PC-9 (cell line): ENCODE measurements at regions not wholly inside any gene's neighbourhood (a gene's known extent, or its start where the extent isn't known, plus 50 kb on each side); places are given as distances from the start of the nearest gene placed in this dataset.

ENCODE experiments used
- BruUV-seq: library from RNA; stranded (reverse); fragments of 400-500 nt; replicated peaks from 2 replicates; lab custom pipeline; 2021; lab: Mats Ljungman, UMichigan
- CTCF ChIA-PET: fragments of 300-600 bp; sonication (Branson Sonifier 250); formaldehyde crosslinking; loops from one replicate; lab custom pipeline; 2022; ENCODE audit warnings: antibody characterized with exemption; lab: Charles Lee
- POLR2A ChIA-PET: fragments of 300-600 bp; sonication (Branson Sonifier 250); formaldehyde crosslinking; loops from one replicate; lab custom pipeline; 2022; ENCODE audit warnings: antibody characterized with exemption; ENCODE audit not compliant: unreplicated experiment; lab: Charles Lee
- DNase-seq, 2 experiments: peaks; one replicate each; pipeline versions ENCODE4 v3.0.0 to v3.0.0-alpha.2; 2015 to 2022; ENCODE audit warnings: mixed read lengths in 1 of 2
- H2AFZ ChIP-seq: fragments of 200-600 bp; sonication (generic); 2 replicates; pipeline ENCODE4 v1.8.1; 2017; ENCODE audit warnings: antibody characterized with exemption
- H3F3A ChIP-seq: fragments of 200-600 bp; sonication (generic); 2 replicates; pipeline ENCODE4 v1.8.1; 2017; ENCODE audit warnings: antibody characterized with exemption, mild to moderate bottlenecking, low read depth; ENCODE audit not compliant: insufficient read depth
- H3K27ac ChIP-seq: fragments of 200-600 bp; sonication (generic); 2 replicates; pipeline ENCODE4 v1.6.1; 2016; ENCODE audit warnings: mixed run types
- H3K27me3 ChIP-seq: fragments of 200-600 bp; sonication (generic); 2 replicates; pipeline ENCODE4 v1.6.1; 2016; ENCODE audit warnings: low read depth, mixed run types; ENCODE audit not compliant: insufficient read depth
- H3K36me3 ChIP-seq: fragments of 200-600 bp; sonication (generic); 2 replicates; pipeline ENCODE4 v1.6.1; 2016; ENCODE audit warnings: low read depth, mixed run types
- H3K4me1 ChIP-seq: fragments of 200-600 bp; sonication (generic); replicated peaks from 2 replicates; pipeline ENCODE4 v1.6.1; 2016; ENCODE audit warnings: mixed run types; ENCODE audit not compliant: insufficient read depth
- H3K4me2 ChIP-seq: fragments of 200-600 bp; sonication (generic); 2 replicates; pipeline ENCODE4 v1.6.1; 2017; ENCODE audit warnings: mixed run types
- H3K4me3 ChIP-seq: fragments of 200-600 bp; sonication (generic); 2 replicates; pipeline ENCODE4 v1.6.1; 2016; ENCODE audit warnings: mixed run types
- H3K79me2 ChIP-seq: fragments of 200-600 bp; sonication (generic); 2 replicates; pipeline ENCODE4 v1.6.1; 2017; ENCODE audit warnings: low read depth, mixed run types
- H3K9me2 ChIP-seq: fragments of 200-600 bp; sonication (generic); 2 replicates; pipeline ENCODE4 v1.8.1; 2017; ENCODE audit warnings: mild to moderate bottlenecking; ENCODE audit not compliant: insufficient read depth
- H3K9me3 ChIP-seq: fragments of 200-600 bp; sonication (generic); 2 replicates; pipeline ENCODE4 v1.8.1; 2016; ENCODE audit warnings: low read depth; ENCODE audit not compliant: insufficient read depth
- H4K20me1 ChIP-seq: fragments of 200-600 bp; sonication (generic); 2 replicates; pipeline ENCODE4 v1.8.1; 2017; ENCODE audit not compliant: insufficient read depth
- EZH2 ChIP-seq: fragments of 200-600 bp; sonication (generic); IDR thresholded peaks from 2 replicates; pipeline ENCODE4 v1.8.0; 2017; ENCODE audit warnings: antibody characterized with exemption, low read depth
- intact Hi-C: fragments of 100-400 bp; cut with micrococcal nuclease; formaldehyde crosslinking; loops from one replicate; pipeline ENCODE4 v1.10.0; 2022; ENCODE audit not compliant: unreplicated experiment
- TF ChIP-seq, protein P1 (sequence below): fragments of 200-600 bp; sonication (generic); conservative IDR thresholded peaks from 2 replicates; pipeline ENCODE4 v1.6.1; 2017; ENCODE audit warnings: mixed run types, antibody characterized with exemption, mild to moderate bottlenecking, moderate library complexity

- no peak for DNase-seq
- no peaks in the 10 kb centered on the region for H3K4me1 ChIP-seq
- no peaks in the 10 kb centered on the region for H3K9me3 ChIP-seq
- ChIA-PET CTCF (no interaction called here), POLR2A (no interaction called here)
- TF ChIP-seq, protein P1, sequence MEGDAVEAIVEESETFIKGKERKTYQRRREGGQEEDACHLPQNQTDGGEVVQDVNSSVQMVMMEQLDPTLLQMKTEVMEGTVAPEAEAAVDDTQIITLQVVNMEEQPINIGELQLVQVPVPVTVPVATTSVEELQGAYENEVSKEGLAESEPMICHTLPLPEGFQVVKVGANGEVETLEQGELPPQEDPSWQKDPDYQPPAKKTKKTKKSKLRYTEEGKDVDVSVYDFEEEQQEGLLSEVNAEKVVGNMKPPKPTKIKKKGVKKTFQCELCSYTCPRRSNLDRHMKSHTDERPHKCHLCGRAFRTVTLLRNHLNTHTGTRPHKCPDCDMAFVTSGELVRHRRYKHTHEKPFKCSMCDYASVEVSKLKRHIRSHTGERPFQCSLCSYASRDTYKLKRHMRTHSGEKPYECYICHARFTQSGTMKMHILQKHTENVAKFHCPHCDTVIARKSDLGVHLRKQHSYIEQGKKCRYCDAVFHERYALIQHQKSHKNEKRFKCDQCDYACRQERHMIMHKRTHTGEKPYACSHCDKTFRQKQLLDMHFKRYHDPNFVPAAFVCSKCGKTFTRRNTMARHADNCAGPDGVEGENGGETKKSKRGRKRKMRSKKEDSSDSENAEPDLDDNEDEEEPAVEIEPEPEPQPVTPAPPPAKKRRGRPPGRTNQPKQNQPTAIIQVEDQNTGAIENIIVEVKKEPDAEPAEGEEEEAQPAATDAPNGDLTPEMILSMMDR: no peak
- no peak for TF ChIP-seq EZH2
- intact Hi-C loops: loop anchor here (10.0 kb wide), 1 partner anchor 128 kb away; no protein-coding TSS in a partner anchor
- no peak overlapping the region for H3K4me2 ChIP-seq
- H3K27ac ChIP-seq: no peak overlapping the region
- H3K27me3 ChIP-seq: no peaks in the 10 kb centered on the region
- H3K79me2 ChIP-seq: no peaks in the 10 kb centered on the region
- no peak overlapping the region for H2AFZ ChIP-seq
- no TSS peak for BruUV-seq
- H3K36me3 ChIP-seq: no peaks in the 10 kb centered on the region
- no peaks in the 10 kb centered on the region for H3F3A ChIP-seq
- H4K20me1 ChIP-seq: no peaks in the 10 kb centered on the region
- no peak overlapping the region for H3K4me3 ChIP-seq
- H3K9me2 ChIP-seq: no peaks in the 10 kb centered on the region
These were observed 97.1 kb downstream of the HLX start for GRCh38 chr1:220976390-220976789.

DNA sequence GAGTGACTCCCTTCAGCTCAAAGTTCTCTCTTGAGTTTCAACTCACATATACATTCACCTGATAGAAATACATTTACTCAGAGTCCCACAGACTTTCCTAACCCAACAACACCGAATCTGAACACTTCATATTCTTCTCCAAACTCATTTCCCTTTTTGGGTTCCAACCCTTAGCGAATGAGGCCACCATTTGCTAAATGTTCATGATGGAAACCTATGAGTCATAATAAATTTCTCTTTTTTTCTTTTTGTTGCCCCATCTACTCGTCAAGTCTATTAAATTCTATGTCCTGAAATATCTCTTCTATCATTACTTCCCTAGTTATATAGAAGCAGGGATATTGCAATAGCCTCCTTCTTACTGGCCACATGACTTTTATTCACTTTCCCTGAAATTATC, 100.1 kb downstream of the HLX start:
- Histone ChIP-seq H3K27me3 (no peaks in the 10 kb centered on the region), H3K9me3 (no peaks in the 10 kb centered on the region), H3K4me1 (no peaks in the 10 kb centered on the region), H3K79me2 (no peaks in the 10 kb centered on the region), H4K20me1 (no peaks in the 10 kb centered on the region), H3K4me3 (no peak overlapping the region), H3K9me2 (no peaks in the 10 kb centered on the region), H3F3A (no peaks in the 10 kb centered on the region), H2AFZ (no peak overlapping the region), H3K36me3 (no peaks in the 10 kb centered on the region), H3K4me2 (no peak overlapping the region), H3K27ac (no peak overlapping the region)
- no peak for DNase-seq
- ChIA-PET CTCF (no interaction called here), POLR2A (no interaction called here)
- BruUV-seq: no TSS peak
- intact Hi-C loops: loop anchor here (10.0 kb wide), 1 partner anchor 125 kb away; no protein-coding TSS in a partner anchor
- TF ChIP-seq, protein P1: no peak
- no peak for TF ChIP-seq EZH2

GRCh38 chr1:220982686-220983085, 103.4 kb downstream of the HLX start:
- POLR2A ChIA-PET: no interaction called here

More at GRCh38 chr1:220982686-220983085, 103.4 kb downstream of the HLX start:
- H3K27ac ChIP-seq: no peak overlapping the region
- H3K79me2 ChIP-seq: no peaks in the 10 kb centered on the region
- TF ChIP-seq, protein P1: no peak
- no peak for TF ChIP-seq EZH2
- no peaks in the 10 kb centered on the region for H3K27me3 ChIP-seq
- no peaks in the 10 kb centered on the region for H3K36me3 ChIP-seq
- H4K20me1 ChIP-seq: no peaks in the 10 kb centered on the region
- H3F3A ChIP-seq: no peaks in the 10 kb centered on the region
- DNase-seq: no peak
- H3K9me3 ChIP-seq: no peaks in the 10 kb centered on the region
- intact Hi-C loops: no loop called here
- CTCF ChIA-PET: no interaction called here
- H2AFZ ChIP-seq: no peak overlapping the region
- no peak overlapping the region for H3K4me3 ChIP-seq
- H3K9me2 ChIP-seq: no peaks in the 10 kb centered on the region
- BruUV-seq: no TSS peak
- H3K4me2 ChIP-seq: no peak overlapping the region
- H3K4me1 ChIP-seq: no peaks in the 10 kb centered on the region
